Stomach (tissue), 4 donors: ENCODE measurements at regions not wholly inside any gene's neighbourhood (a gene's known extent, or its start where the extent isn't known, plus 50 kb on each side); places are given as distances from the start of the nearest gene placed in this dataset.

Source experiments
- POLR2AphosphoS5 ChIP-seq, 3 donors: sonication (generic); formaldehyde crosslinking; IDR thresholded peaks; one replicate each; pipeline ENCODE4 v1.6.1; 2016; ENCODE audit warnings: antibody characterized with exemption in 3 of 3
- TF ChIP-seq, protein P1 (sequence below), 7 experiments: fragments of 450-650 bp in 4 of 7; fragments of 200-600 bp in 3 of 7; sonication (generic) in 3 of 7; IDR thresholded peaks; one replicate each; pipeline ENCODE4 v1.5.1; 2016 to 2019; ENCODE audit warnings: antibody characterized with exemption in 7 of 7, control low read depth in 2 of 7, mild to moderate bottlenecking in 1 of 7

GRCh38 chr2:70368545-70368944 lies 66.7 kb upstream of the FAM136A start:
- no peak for TF ChIP-seq POLR2AphosphoS5 (IDR thresholded peaks at IDR 0.05)
- TF ChIP-seq, protein P1, sequence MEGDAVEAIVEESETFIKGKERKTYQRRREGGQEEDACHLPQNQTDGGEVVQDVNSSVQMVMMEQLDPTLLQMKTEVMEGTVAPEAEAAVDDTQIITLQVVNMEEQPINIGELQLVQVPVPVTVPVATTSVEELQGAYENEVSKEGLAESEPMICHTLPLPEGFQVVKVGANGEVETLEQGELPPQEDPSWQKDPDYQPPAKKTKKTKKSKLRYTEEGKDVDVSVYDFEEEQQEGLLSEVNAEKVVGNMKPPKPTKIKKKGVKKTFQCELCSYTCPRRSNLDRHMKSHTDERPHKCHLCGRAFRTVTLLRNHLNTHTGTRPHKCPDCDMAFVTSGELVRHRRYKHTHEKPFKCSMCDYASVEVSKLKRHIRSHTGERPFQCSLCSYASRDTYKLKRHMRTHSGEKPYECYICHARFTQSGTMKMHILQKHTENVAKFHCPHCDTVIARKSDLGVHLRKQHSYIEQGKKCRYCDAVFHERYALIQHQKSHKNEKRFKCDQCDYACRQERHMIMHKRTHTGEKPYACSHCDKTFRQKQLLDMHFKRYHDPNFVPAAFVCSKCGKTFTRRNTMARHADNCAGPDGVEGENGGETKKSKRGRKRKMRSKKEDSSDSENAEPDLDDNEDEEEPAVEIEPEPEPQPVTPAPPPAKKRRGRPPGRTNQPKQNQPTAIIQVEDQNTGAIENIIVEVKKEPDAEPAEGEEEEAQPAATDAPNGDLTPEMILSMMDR (IDR thresholded peaks at IDR 0.05) = no peak
